ENCODE measurements at regions not wholly inside any gene's neighbourhood (a gene's known extent, or its start where the extent isn't known, plus 50 kb on each side); places are given as distances from the start of the nearest gene placed in this dataset.

DNA sequence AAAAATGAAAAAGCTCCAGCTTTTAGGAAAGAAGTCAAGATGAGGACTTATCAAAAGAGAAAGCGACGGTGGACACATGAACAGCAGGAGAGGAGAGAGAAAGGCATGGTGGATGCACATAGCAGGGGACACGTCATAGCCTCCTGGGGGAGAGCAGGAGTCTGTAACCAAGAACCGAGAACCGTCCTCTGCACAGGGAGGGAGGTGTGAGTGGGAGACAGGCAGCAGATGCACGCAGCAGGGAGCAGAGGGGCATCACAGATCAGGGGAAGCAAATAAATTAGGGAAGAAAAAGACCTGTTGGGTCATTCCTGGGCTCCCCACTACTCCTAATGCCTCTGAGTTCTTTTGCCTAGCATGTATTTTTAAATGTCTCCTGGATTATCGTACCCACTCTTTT, 138.1 kb upstream of the RMST start:
- DNase-seq (ENCODE audit: low read depth) = no peak

- no peak for DNase-seq (ENCODE audit: low read depth)
These were observed 127.5 kb upstream of the RMST start for GRCh38 chr12:97335115-97335514.

DNA sequence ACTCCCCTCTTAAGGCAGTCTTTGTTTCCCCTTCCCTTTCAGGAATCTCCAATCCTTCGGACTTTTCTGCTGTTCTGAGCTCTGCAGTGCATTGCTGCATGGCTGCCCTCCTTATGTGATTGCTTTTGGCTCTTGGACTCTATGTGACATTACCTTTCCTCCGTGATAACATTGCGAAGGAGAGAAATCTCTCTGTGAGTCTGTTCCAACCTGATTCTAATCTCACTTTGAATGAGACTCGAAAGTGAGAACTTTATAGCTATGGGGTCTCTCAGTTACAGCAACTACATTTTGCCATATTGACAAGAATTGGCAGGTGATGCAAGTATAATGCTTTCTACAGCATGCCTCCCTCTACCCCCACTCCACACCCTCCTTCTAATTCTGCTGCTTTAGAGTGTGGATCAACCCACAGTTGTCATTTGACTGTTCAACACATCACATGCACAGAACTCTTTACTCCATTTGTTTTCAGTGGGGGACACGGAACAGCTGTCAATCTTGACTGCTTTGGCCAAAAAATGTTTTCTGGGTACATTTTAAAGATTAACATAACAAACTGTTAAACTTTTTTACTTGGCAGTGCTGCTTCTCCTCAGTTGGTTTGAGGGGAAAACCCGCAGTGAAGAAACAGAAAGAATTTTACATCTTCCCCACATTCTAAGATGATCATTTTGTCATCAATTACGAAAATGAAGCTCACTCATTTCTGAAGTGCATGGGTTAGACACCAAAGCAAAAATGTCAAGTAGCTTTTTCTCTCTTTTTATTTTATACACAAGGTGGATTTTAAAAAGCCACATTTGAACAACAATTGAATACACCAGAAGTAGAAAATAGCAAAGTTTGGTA, 125.5 kb upstream of the RMST start:
- DNase-seq (ENCODE audit: low read depth) = no peak

DNA sequence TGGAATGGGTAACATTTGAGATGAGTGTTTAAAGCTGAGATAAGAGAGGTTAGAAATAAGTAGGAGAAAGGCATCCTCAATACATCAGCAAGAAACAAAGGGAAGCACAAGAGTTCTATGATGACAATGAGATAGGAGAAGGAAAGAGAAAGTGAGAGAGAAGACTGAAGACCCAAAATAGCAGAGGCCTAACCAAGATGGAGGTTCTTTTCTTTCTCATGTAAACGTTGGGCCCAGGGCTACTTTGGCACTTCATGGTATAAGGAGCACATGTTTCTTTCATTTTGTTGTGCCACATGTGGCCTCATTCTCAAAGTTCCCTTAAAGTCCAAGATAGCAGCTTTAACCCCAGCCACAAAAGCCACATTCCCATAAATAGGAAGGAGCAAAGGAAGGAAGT, 120.5 kb upstream of the RMST start:
- DNase-seq (ENCODE audit: low read depth) = no peak

DNA sequence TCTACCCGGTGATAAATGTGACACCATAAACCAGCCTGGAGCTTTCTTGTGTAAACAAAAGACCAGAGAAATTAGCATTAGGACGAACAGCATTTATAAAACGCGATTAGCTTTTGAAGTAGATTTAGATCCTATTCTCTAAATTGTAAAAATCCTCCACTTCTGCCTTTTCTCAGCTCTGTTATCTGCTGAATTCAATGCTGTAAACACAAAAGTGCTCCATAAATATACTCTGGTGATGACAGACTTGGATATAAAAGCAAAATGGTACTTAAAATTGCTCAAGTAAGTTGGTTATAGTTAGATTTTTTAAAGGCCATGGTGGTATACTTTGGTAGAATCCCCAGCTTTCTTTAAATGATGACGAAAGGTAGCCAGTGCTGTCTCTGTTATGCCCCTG, 114.6 kb upstream of the RMST start:
- DNase-seq (ENCODE audit: low read depth) = no peak

- DNase-seq (ENCODE audit: low read depth) = no peak
These were observed 104.2 kb upstream of the RMST start for GRCh38 chr12:97358361-97358760.

DNA sequence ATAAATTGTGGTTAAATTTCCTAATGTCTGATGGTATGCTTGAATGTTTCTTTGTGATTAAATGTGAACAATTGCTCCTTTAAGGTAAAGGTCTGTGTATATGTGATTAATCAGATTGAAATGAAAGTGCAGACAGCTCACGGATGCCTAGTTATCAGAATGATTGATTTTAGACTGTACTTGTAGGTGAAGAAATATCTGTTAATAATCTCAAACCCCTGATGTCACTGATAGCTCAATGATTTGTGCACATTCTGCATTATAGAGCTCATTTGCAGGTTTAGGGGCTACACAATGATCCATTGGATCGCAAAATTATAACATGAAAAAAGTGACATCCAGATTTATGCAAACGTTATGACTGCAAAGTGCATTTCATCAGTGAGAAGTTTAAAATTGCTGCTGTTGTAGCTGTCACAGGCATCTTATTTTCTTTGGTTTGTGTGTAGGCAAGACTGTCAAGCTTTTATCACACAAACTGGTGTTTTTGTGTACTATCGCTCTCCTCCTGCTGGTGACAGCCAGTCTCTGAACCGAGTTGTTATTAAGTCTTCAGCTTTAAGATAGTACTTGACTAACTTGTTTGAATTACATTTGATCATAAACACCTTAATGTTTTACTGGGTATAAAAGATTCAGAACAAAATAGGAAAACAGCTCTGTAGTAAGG, 103.4 kb upstream of the RMST start:
- DNase-seq (ENCODE audit: low read depth) = no peak

- DNase-seq (ENCODE audit: low read depth) = no peak
These were observed 98.9 kb upstream of the RMST start for GRCh38 chr12:97363693-97364092.

DNA sequence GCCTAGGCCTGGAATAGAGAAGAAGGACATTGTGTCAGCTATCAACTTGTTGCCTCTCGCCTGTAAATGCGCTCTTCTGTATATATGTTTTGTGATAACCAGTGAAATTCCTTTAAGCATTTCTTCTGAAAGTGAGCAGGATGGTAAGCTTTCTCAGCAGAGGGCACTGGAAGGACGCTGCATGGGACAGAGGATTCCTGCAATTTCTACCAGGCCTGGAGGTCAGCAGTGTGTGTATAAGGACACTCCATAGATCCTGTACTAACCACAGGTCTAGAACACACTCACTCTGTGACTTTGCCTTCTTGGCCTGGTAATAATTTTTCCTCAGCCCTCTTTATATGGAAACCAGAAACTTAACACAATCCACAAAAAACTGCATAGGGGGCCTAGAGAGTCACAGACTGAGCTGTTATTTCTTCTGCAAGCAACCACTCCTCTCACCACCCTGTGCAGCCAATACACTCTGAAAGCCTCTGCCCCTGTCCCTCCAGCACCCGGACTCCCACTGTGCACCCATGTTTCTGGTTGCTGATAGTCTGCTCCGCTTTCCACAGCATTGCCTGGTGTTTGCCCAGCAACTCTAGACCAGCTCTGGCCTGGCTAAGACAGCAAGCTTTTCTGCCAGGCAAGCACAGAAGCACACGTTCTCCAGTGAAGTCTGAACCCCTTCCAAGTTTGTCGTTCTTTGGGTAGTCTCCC, 94.0 kb upstream of the RMST start:
- DNase-seq (ENCODE audit: low read depth) = no peak

- DNase-seq (ENCODE audit: low read depth) = no peak
These were observed 87.3 kb upstream of the RMST start for GRCh38 chr12:97375310-97375709.

DNA sequence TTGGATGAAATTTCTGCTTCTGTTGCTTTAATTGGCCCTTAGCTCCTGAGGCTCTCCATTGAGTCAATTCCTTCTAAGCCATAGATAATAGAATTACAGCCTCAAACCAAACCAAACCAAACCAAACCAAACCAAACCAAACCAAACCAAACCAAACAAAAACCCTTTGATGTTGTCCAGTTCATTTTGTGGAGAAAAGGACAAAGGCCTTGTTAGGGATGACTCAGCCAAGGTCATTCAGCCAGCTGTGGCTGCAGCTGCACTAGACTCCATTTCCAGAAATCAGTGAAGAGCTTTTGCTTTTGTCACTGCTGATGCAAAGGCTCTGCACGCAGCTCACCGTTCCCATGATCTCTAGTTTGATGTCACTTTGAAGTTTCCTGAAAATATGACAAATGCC, 82.2 kb upstream of the RMST start:
- no peak for DNase-seq (ENCODE audit: low read depth)

GRCh38 chr12:97385121-97385520, 77.5 kb upstream of the RMST start:
- DNase-seq (ENCODE audit: low read depth) = no peak

DNA sequence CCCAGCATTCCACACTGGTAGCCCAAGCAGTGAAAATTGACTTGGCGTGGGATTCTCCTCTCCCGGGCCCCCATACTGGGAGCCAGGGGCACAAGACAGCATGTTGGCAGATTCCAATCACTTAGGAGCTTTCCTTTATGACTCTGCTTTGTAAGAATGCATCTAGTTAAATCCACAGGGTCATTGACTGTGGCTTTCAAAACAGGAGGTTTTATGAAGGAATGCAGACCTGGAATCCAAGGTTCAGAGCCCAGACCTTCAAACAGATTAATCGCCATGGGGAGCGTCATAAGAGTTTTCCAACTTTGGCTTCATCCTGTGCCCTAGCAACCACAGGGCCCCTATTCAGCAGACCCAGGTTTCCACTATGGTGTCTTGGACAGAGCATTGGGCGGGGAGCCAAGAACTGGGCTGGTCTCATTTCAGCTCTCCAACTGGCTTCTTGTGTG, 76.4 kb upstream of the RMST start:
- DNase-seq (ENCODE audit: low read depth) = no peak

DNA sequence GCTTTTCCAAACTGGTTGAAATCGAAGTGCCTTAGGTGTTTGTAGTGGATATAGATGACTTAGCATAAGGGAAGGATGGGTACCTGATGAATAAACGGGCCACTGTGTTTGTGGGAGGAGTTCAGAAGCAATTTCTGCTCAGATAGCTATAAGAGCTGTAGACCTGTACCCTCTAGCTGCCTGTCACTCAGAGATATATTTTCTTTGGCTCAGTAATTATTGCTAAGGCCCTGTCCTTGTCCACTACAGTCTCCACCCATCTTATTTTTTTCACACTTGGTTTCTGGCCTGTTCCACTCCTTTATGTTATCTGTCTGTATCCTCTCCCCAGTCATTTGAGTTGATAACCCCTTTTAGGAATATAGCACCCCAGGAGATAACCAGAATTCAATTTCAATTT, 74.8 kb upstream of the RMST start:
- DNase-seq (ENCODE audit: low read depth) = no peak

GRCh38 chr12:97394657-97395056, 67.9 kb upstream of the RMST start:
- no peak for DNase-seq (ENCODE audit: low read depth)

DNA sequence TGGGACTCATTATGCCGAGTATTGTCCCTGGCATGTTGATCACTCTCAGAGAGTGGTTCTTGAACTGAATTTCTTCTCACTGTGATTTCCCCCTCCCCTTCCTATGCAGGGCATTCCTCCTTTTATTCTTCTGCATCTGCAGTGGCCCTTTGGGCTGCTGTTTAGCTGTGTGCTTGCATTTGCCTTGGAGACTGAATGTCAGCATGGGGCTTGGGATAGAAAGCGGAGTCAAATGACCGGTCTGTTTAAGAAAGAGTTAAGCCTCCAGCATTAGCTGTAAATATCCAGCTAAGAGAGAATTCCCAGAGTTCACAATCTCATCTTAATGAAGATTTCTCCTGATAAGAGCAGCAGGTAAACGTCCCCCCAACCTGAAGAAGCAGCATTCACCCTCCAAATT, 65.6 kb upstream of the RMST start:
- DNase-seq (ENCODE audit: low read depth) = no peak

DNA sequence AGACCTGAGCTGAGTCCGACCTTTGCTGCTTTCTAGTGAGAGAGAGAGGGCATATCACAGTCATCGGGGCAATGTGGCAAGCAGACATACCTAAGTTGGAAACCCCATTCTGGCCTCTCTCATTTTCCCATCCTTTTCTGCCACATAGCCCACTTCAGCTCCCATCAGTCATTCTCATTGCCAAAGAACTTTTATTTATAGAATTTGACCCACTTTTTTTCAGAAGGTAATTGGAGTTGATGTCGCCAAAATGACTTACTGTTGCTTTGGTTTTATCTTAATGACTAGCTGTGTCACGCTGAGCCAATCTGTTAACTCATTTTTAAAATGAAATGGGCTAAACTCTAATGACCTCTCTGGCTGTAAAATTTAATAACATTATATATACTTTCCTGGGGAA, 63.9 kb upstream of the RMST start:
- no peak for DNase-seq (ENCODE audit: low read depth)

DNA sequence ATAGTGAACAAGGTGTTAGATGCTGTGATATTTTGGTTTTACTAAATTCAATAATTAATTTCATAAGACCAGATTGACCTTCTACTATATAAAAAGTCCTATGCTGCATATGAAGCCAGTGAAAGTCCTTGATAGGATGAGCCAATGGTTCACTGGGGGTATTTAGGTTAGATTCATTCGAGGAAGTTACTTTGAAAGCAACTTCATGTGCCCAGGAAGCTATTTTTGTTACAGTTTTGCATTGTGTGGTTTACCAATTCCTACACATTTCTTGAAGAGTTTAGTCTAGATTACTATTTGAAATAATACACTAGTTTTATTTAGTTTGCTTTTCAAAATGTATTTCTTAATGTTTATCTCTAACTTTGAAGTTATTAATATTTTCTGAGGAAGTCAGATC, 58.5 kb upstream of the RMST start:
- no peak for DNase-seq (ENCODE audit: low read depth)

- DNase-seq (ENCODE audit: low read depth) = no peak
These were observed 58.1 kb upstream of the RMST start for GRCh38 chr12:97404543-97404942.

DNA sequence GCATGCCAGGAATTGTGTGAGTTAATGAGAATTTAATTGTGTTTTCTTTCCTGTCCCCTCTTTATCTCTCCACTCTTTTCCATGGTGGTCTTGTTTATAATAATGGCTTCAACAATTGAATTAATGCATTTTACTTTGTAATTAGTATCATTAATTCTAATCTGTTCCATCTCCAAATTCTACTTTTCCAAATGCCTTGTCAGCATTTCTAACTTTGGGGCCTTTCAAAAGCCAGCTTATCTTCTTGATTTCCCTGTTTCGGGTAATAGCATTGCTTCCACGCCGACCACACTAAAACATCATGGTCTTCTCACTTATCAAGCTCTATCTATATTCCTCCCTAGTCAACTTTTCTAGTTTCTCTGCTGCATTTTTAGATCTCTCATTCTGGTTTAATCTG, 54.2 kb upstream of the RMST start:
- DNase-seq (ENCODE audit: low read depth) = no peak

GRCh38 chr12:97411341-97411740, 51.3 kb upstream of the RMST start:
- no peak for DNase-seq (ENCODE audit: low read depth)
